ENCODE measurements at regions not wholly inside any gene's neighbourhood (a gene's known extent, or its start where the extent isn't known, plus 50 kb on each side); places are given as distances from the start of the nearest gene placed in this dataset.

GRCh38 chr20:11791835-11792567 is 125.7 kb upstream of the BTBD3 start:
- no peak overlapping the region for H3K4me3 ChIP-seq (replicated peaks in 1 of 3; ENCODE audit: insufficient read depth in 1 of 3, low read depth in 2 of 3, low read length in 3 of 3)
- no peak overlapping the region for H3K9ac ChIP-seq (ENCODE audit: insufficient read depth, low read depth, low read length)
- DNase-seq (ENCODE audit: low spot score), result no peak
- no peaks in the 10 kb centered on the region for H3K9me3 ChIP-seq (ENCODE audit: low read length)
- ChIA-PET CTCF (ENCODE audit: low intra/inter-chr PET ratio, low total read pairs) (no interaction called here), POLR2A (no interaction called here)
- BruUV-seq (replicated peaks), result no TSS peak
- no peaks in the 10 kb centered on the region for H3K27me3 ChIP-seq (ENCODE audit: control insufficient read depth in 1 of 2, insufficient read depth in 2 of 2, low read length in 2 of 2)
- H3K27ac ChIP-seq (ENCODE audit: extremely low read length, insufficient read depth, low read length), result no peak overlapping the region
- H3K36me3 ChIP-seq (replicated peaks in 1 of 2; ENCODE audit: control insufficient read depth in 1 of 2, insufficient read depth in 2 of 2, low read length in 2 of 2), result no peaks in the 10 kb centered on the region
- ATAC-seq, result peak; percentile 71
- FAIRE-seq, result no peak
- H2AFZ ChIP-seq (ENCODE audit: low read length), result no peak overlapping the region
- peaks cover 16% of the 10 kb centered on the region for H3K4me1 ChIP-seq (ENCODE audit: insufficient read depth, low read length)
- in situ Hi-C loops (cut with HindIII; ENCODE audit: extremely low pct_ligation_motif_present, low pct_unique_long_range_greater_than_20kb) (no loop called here), intact Hi-C loops (cut with micrococcal nuclease; ENCODE audit: unreplicated experiment) (loop anchor here (1.0 kb wide), 1 partner anchor 100 kb away; no protein-coding TSS in a partner anchor)
- no peaks in the 10 kb centered on the region for H4K20me1 ChIP-seq (ENCODE audit: insufficient read depth, low read length)
- WGBS (ENCODE audit: low lambda C conversion rate), result 34% methylated on average over 9 of the region's 9 CpGs
- H3K4me2 ChIP-seq (ENCODE audit: low read depth, low read length), result no peak overlapping the region; the same call in 1 of the 2 replicates
- no peaks in the 10 kb centered on the region for H3K79me2 ChIP-seq (ENCODE audit: insufficient read depth, low read length)
- no peak for TF ChIP-seq ISX (CRISPR knock-in tag; conservative IDR thresholded peaks at IDR 0.05)
- no peak for TF ChIP-seq CBFB (CRISPR knock-in tag; IDR thresholded peaks at IDR 0.05)
- no peak for TF ChIP-seq AGO2 (optimal IDR thresholded peaks at IDR 0.05; ENCODE audit: low read depth, low read length)
- TF ChIP-seq, protein P1, sequence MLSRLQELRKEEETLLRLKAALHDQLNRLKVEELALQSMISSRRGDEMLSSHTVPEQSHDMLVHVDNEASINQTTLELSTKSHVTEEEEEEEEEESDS (CRISPR knock-in tag; IDR thresholded peaks at IDR 0.05; ENCODE audit: borderline replicate concordance), result no peak
- TF ChIP-seq PPARG (CRISPR knock-in tag; conservative IDR thresholded peaks at IDR 0.05), result no peak
- no peak for TF ChIP-seq ZNF124 (CRISPR knock-in tag; IDR thresholded peaks at IDR 0.05)
- TF ChIP-seq ZNF704 (CRISPR knock-in tag; IDR thresholded peaks at IDR 0.05; ENCODE audit: borderline replicate concordance), result no peak
- no peak for TF ChIP-seq ZNF713 (CRISPR knock-in tag; IDR thresholded peaks at IDR 0.05)
- TF ChIP-seq MAFK (conservative IDR thresholded peaks at IDR 0.05 in 1 of 2, IDR thresholded peaks at IDR 0.05 in 1 of 2; ENCODE audit: low read length in 2 of 2), result no peak
- TF ChIP-seq NBN (conservative IDR thresholded peaks at IDR 0.05), result no peak
- TF ChIP-seq NAIF1 (CRISPR knock-in tag; IDR thresholded peaks at IDR 0.05; ENCODE audit: borderline replicate concordance), result 0 out of 2 replicates have a peak, but pooled peaks have one; percentile 40
- TF ChIP-seq ZMYM2 (CRISPR knock-in tag; IDR thresholded peaks at IDR 0.05), result 0 out of 2 replicates have a peak, but pooled peaks have one; percentile 32
- TF ChIP-seq, protein P2, sequence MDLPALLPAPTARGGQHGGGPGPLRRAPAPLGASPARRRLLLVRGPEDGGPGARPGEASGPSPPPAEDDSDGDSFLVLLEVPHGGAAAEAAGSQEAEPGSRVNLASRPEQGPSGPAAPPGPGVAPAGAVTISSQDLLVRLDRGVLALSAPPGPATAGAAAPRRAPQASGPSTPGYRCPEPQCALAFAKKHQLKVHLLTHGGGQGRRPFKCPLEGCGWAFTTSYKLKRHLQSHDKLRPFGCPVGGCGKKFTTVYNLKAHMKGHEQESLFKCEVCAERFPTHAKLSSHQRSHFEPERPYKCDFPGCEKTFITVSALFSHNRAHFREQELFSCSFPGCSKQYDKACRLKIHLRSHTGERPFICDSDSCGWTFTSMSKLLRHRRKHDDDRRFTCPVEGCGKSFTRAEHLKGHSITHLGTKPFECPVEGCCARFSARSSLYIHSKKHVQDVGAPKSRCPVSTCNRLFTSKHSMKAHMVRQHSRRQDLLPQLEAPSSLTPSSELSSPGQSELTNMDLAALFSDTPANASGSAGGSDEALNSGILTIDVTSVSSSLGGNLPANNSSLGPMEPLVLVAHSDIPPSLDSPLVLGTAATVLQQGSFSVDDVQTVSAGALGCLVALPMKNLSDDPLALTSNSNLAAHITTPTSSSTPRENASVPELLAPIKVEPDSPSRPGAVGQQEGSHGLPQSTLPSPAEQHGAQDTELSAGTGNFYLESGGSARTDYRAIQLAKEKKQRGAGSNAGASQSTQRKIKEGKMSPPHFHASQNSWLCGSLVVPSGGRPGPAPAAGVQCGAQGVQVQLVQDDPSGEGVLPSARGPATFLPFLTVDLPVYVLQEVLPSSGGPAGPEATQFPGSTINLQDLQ (CRISPR knock-in tag; IDR thresholded peaks at IDR 0.05), result no peak
- no peak for TF ChIP-seq GRHL1 (CRISPR knock-in tag; conservative IDR thresholded peaks at IDR 0.05)
- no peak for TF ChIP-seq CHD4 (IDR thresholded peaks at IDR 0.05; ENCODE audit: borderline replicate concordance, low read length)
- TF ChIP-seq CHD2 (IDR thresholded peaks at IDR 0.05; ENCODE audit: low read depth, low read length), result no peak
- no peak for TF ChIP-seq MTF1 (CRISPR knock-in tag; IDR thresholded peaks at IDR 0.05)
- no peak for TF ChIP-seq SIN3B (IDR thresholded peaks at IDR 0.05; ENCODE audit: low read length)
- TF ChIP-seq JUNB (CRISPR knock-in tag; IDR thresholded peaks at IDR 0.05; ENCODE audit: borderline replicate concordance), result peak; percentile 8; the same call in 1 of the 2 replicates
- no peak for TF ChIP-seq ZNF556 (CRISPR knock-in tag; IDR thresholded peaks at IDR 0.05; ENCODE audit: borderline replicate concordance)
